Liver (tissue), 8 donors: ENCODE measurements at regions not wholly inside any gene's neighbourhood (a gene's known extent, or its start where the extent isn't known, plus 50 kb on each side); places are given as distances from the start of the nearest gene placed in this dataset.

ENCODE experiments used
- DNase-seq: peaks from one replicate; pipeline ENCODE4 v3.0.0-alpha.2; 2017; ENCODE audit warnings: low spot score
- H3K27ac ChIP-seq, 2 donors: one replicate each; pipeline ENCODE4 v1.7.0; 2013; ENCODE audit warnings: inconsistent platforms in 2 of 2, low read length in 2 of 2, control low read depth in 1 of 2, low read depth in 1 of 2, mild to moderate bottlenecking in 1 of 2
- H3K27me3 ChIP-seq, 4 donors: one replicate each; pipeline versions ENCODE4 v1.6.1 to v1.7.0; 2013; ENCODE audit warnings: low read length in 3 of 4, inconsistent platforms in 1 of 4, mild to moderate bottlenecking in 1 of 4, moderate library complexity in 1 of 4; ENCODE audit not compliant: control insufficient read depth in 4 of 4, insufficient read depth in 4 of 4
- H3K36me3 ChIP-seq, 4 donors: one replicate each; pipeline versions ENCODE4 v1.6.1 to v1.7.0; 2013; ENCODE audit warnings: low read length in 3 of 4, mild to moderate bottlenecking in 3 of 4, low read depth in 1 of 4, moderate library complexity in 1 of 4; ENCODE audit not compliant: control insufficient read depth in 4 of 4, insufficient read depth in 3 of 4
- H3K4me1 ChIP-seq, 4 donors: one replicate each; pipeline versions ENCODE4 v1.6.1 to v1.7.0; 2013; ENCODE audit warnings: low read length in 3 of 4, mild to moderate bottlenecking in 3 of 4, moderate library complexity in 1 of 4; ENCODE audit not compliant: control insufficient read depth in 4 of 4, insufficient read depth in 4 of 4
- H3K4me3 ChIP-seq, 3 donors: one replicate each; pipeline versions ENCODE4 v1.6.1 to v1.7.0; 2013; ENCODE audit warnings: low read length in 3 of 3, control low read depth in 1 of 3, low read depth in 1 of 3, mild to moderate bottlenecking in 1 of 3
- H3K9ac ChIP-seq, 2 donors: one replicate each; pipeline ENCODE4 v1.7.0; 2013; ENCODE audit warnings: low read length in 2 of 2, mild to moderate bottlenecking in 2 of 2, moderate library complexity in 2 of 2, control low read depth in 1 of 2, low read depth in 1 of 2
- H3K9me3 ChIP-seq, 4 donors: one replicate each; pipeline versions ENCODE4 v1.6.1 to v1.7.0; 2013; ENCODE audit warnings: low read length in 3 of 4; ENCODE audit not compliant: control insufficient read depth in 4 of 4
- ATF3 ChIP-seq: IDR thresholded peaks from 2 replicates; pipeline ENCODE4 v1.6.1; 2016; ENCODE audit warnings: antibody characterized with exemption
- EGR1 ChIP-seq, 2 donors: IDR thresholded peaks; 2 replicates each; pipeline ENCODE4 v1.6.1; 2016 to 2018; ENCODE audit warnings: antibody characterized with exemption in 2 of 2, low read depth in 2 of 2
- FOXA1 ChIP-seq: IDR thresholded peaks from 2 replicates; pipeline ENCODE4 v1.6.1; 2016; ENCODE audit warnings: antibody characterized with exemption
- FOXA2 ChIP-seq: IDR thresholded peaks from 2 replicates; pipeline ENCODE4 v1.6.1; 2016; ENCODE audit warnings: antibody characterized with exemption
- GABPA ChIP-seq, 2 donors: IDR thresholded peaks in 1 of 2; conservative IDR thresholded peaks in 1 of 2; 2 replicates each; pipeline ENCODE4 v1.6.1; 2016; ENCODE audit warnings: antibody characterized with exemption in 2 of 2, mild to moderate bottlenecking in 1 of 2, moderate library complexity in 1 of 2
- HNF4A ChIP-seq, 2 donors: conservative IDR thresholded peaks; 2 replicates each; pipeline ENCODE4 v1.6.1; 2016; ENCODE audit warnings: antibody characterized with exemption in 2 of 2, mild to moderate bottlenecking in 2 of 2
- HNF4G ChIP-seq: IDR thresholded peaks from 2 replicates; pipeline ENCODE4 v1.6.1; 2016; ENCODE audit warnings: antibody characterized with exemption
- JUND ChIP-seq, 2 donors: IDR thresholded peaks; 2 replicates each; pipeline ENCODE4 v1.6.1; 2016; ENCODE audit warnings: antibody characterized with exemption in 2 of 2
- MAX ChIP-seq: IDR thresholded peaks from 2 replicates; pipeline ENCODE4 v1.6.1; 2016; ENCODE audit warnings: antibody characterized with exemption
- NR2F2 ChIP-seq: IDR thresholded peaks from 2 replicates; pipeline ENCODE4 v1.6.1; 2016; ENCODE audit warnings: antibody characterized with exemption
- RAD21 ChIP-seq, 2 donors: IDR thresholded peaks; 2 replicates each; pipeline ENCODE4 v1.6.1; 2016; ENCODE audit warnings: antibody characterized with exemption in 2 of 2, mild to moderate bottlenecking in 2 of 2
- RXRA ChIP-seq, 2 donors: IDR thresholded peaks; 2 replicates each; pipeline ENCODE4 v1.6.1; 2017 to 2018; ENCODE audit warnings: antibody characterized with exemption in 2 of 2, mild to moderate bottlenecking in 1 of 2
- SP1 ChIP-seq: IDR thresholded peaks from 2 replicates; pipeline ENCODE4 v1.6.1; 2018; ENCODE audit warnings: antibody characterized with exemption, mild to moderate bottlenecking
- TAF1 ChIP-seq: conservative IDR thresholded peaks from 2 replicates; pipeline ENCODE4 v1.6.1; 2016; ENCODE audit warnings: antibody characterized with exemption, mild to moderate bottlenecking
- YY1 ChIP-seq: IDR thresholded peaks from 2 replicates; pipeline ENCODE4 v1.6.1; 2016; ENCODE audit warnings: antibody characterized with exemption, mild to moderate bottlenecking
- whole genome bisulfite sequencing: extraction: QIAGEN DNeasy Blood & Tissue Kit; methylation state at CpG from one replicate; pipeline ENCODE4 v1.1.7; 2013; 5-methylcytosine and 5-hydroxymethylcytosine counted together
- TF ChIP-seq, protein P1 (sequence below): IDR thresholded peaks from 2 replicates; pipeline ENCODE4 v1.6.1; 2016; ENCODE audit warnings: antibody characterized with exemption
- TF ChIP-seq, protein P2 (sequence below): fragments of 150-350 bp; IDR thresholded peaks from 2 replicates; pipeline ENCODE4 v1.5.1; 2017; ENCODE audit warnings: improper control_type of control experiment, low read depth, low read length; ENCODE audit not compliant: missing input control
- TF ChIP-seq, protein P3 (sequence below): IDR thresholded peaks from 2 replicates; pipeline ENCODE4 v1.6.1; 2016; ENCODE audit warnings: antibody characterized with exemption, mild to moderate bottlenecking
- donor health status: healthy.
- donor health status: healthy.
- donor health status: healthy.
- donor health status: healthy.
- donor health status: healthy.

DNA sequence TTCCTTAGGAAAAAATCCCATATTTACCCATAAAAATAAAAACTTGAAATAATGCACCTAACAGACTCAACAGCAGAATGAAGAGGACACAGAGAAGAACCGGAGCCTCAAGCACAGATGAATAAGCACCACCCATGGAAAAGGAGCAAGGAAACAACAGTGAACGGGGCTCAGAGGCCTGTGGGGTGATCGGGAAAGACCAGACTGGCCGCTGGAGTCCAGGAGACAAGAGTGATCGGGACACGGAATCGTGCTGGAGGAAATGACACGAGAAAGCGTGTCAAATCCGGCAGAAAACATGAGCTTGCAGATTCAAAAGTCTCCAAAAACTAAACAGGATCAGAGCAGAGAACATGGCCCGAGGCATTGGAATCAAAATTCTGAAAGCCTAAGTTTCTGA, 448.0 kb upstream of the SALL3 start:
- no peak for DNase-seq
- H3K9me3 ChIP-seq: no peaks in the 10 kb centered on the region
- H3K27me3 ChIP-seq: peaks cover 0 to 3% (median 1%) of the 10 kb centered on the region in 4 donors
- TF ChIP-seq HNF4G (no peak), FOXA2 (no peak), JUND (IDR thresholded peaks at IDR 0.05) (no peak), SP1 (no peak), FOXA1 (no peak), RXRA (IDR thresholded peaks at IDR 0.05) (no peak), HNF4A (conservative IDR thresholded peaks at IDR 0.05) (no peak), NR2F2 (no peak), EGR1 (IDR thresholded peaks at IDR 0.05; ENCODE audit: low read depth in 2 of 2) (no peak), RAD21 (IDR thresholded peaks at IDR 0.05) (no peak), MAX (no peak), GABPA (IDR thresholded peaks at IDR 0.05 in 1 of 2, conservative IDR thresholded peaks at IDR 0.05 in 1 of 2) (no peak), ATF3 (no peak), YY1 (no peak), TAF1 (no peak)
- TF ChIP-seq, protein P1, sequence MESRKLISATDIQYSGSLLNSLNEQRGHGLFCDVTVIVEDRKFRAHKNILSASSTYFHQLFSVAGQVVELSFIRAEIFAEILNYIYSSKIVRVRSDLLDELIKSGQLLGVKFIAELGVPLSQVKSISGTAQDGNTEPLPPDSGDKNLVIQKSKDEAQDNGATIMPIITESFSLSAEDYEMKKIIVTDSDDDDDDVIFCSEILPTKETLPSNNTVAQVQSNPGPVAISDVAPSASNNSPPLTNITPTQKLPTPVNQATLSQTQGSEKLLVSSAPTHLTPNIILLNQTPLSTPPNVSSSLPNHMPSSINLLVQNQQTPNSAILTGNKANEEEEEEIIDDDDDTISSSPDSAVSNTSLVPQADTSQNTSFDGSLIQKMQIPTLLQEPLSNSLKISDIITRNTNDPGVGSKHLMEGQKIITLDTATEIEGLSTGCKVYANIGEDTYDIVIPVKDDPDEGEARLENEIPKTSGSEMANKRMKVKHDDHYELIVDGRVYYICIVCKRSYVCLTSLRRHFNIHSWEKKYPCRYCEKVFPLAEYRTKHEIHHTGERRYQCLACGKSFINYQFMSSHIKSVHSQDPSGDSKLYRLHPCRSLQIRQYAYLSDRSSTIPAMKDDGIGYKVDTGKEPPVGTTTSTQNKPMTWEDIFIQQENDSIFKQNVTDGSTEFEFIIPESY: no peak
- TF ChIP-seq, protein P2, sequence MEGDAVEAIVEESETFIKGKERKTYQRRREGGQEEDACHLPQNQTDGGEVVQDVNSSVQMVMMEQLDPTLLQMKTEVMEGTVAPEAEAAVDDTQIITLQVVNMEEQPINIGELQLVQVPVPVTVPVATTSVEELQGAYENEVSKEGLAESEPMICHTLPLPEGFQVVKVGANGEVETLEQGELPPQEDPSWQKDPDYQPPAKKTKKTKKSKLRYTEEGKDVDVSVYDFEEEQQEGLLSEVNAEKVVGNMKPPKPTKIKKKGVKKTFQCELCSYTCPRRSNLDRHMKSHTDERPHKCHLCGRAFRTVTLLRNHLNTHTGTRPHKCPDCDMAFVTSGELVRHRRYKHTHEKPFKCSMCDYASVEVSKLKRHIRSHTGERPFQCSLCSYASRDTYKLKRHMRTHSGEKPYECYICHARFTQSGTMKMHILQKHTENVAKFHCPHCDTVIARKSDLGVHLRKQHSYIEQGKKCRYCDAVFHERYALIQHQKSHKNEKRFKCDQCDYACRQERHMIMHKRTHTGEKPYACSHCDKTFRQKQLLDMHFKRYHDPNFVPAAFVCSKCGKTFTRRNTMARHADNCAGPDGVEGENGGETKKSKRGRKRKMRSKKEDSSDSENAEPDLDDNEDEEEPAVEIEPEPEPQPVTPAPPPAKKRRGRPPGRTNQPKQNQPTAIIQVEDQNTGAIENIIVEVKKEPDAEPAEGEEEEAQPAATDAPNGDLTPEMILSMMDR: no peak
- TF ChIP-seq, protein P3, sequence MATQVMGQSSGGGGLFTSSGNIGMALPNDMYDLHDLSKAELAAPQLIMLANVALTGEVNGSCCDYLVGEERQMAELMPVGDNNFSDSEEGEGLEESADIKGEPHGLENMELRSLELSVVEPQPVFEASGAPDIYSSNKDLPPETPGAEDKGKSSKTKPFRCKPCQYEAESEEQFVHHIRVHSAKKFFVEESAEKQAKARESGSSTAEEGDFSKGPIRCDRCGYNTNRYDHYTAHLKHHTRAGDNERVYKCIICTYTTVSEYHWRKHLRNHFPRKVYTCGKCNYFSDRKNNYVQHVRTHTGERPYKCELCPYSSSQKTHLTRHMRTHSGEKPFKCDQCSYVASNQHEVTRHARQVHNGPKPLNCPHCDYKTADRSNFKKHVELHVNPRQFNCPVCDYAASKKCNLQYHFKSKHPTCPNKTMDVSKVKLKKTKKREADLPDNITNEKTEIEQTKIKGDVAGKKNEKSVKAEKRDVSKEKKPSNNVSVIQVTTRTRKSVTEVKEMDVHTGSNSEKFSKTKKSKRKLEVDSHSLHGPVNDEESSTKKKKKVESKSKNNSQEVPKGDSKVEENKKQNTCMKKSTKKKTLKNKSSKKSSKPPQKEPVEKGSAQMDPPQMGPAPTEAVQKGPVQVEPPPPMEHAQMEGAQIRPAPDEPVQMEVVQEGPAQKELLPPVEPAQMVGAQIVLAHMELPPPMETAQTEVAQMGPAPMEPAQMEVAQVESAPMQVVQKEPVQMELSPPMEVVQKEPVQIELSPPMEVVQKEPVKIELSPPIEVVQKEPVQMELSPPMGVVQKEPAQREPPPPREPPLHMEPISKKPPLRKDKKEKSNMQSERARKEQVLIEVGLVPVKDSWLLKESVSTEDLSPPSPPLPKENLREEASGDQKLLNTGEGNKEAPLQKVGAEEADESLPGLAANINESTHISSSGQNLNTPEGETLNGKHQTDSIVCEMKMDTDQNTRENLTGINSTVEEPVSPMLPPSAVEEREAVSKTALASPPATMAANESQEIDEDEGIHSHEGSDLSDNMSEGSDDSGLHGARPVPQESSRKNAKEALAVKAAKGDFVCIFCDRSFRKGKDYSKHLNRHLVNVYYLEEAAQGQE: no peak
- no peaks in the 10 kb centered on the region for H3K4me1 ChIP-seq
- no peak overlapping the region for H3K9ac ChIP-seq
- WGBS: 83% methylated on average over 11 of the region's 11 CpGs
- H3K4me3 ChIP-seq: no peak overlapping the region
- no peaks in the 10 kb centered on the region for H3K36me3 ChIP-seq
- no peak overlapping the region for H3K27ac ChIP-seq
